BJ (cell line): ENCODE measurements at regions not wholly inside any gene's neighbourhood (a gene's known extent, or its start where the extent isn't known, plus 50 kb on each side); places are given as distances from the start of the nearest gene placed in this dataset.
"Not testable (repeated sequence)": the region's sequence is repeated elsewhere in the genome, so short reads cannot be mapped to it uniquely, and the experiment has no call there.

Experiments used
- CTCF ChIA-PET: fragments of 350-600 bp; formaldehyde crosslinking; extraction: SDS; loops from one replicate; lab custom pipeline; 2021; ENCODE audit warnings: antibody characterized with exemption, inconsistent platforms; lab: Yijun Ruan, JAX
- POLR2A ChIA-PET: fragments of 300-600 bp; sonication (Branson Sonifier 250); formaldehyde crosslinking; extraction: SDS; loops from one replicate; lab custom pipeline; 2021; ENCODE audit warnings: antibody characterized with exemption; lab: Charles Lee
- DNase-seq: peaks from one replicate; pipeline ENCODE4 v3.0.0-alpha.2; 2011; ENCODE audit warnings: low read depth
- H3K27me3 ChIP-seq: 2 replicates; pipeline ENCODE4 v1.6.0; 2011; ENCODE audit warnings: low read length; ENCODE audit not compliant: control insufficient read depth, insufficient read depth
- H3K36me3 ChIP-seq: 2 replicates; pipeline ENCODE4 v1.5.1; 2011; ENCODE audit warnings: low read length; ENCODE audit not compliant: control insufficient read depth, insufficient read depth
- H3K4me3 ChIP-seq: 2 replicates; pipeline ENCODE4 v1.5.1; 2011; ENCODE audit warnings: low read depth, mild to moderate bottlenecking, control low read depth, low read length
- CTCF ChIP-seq: IDR thresholded peaks from 2 replicates; pipeline ENCODE4 v1.5.1; 2011; ENCODE audit warnings: low read depth, mild to moderate bottlenecking, control low read depth, inconsistent platforms, low read length, moderate library complexity; ENCODE audit not compliant: insufficient read depth

GRCh38 chr4:116627545-116627944 lies 457.8 kb downstream of the TRAM1L1 start:
- no peaks in the 10 kb centered on the region for H3K27me3 ChIP-seq
- TF ChIP-seq CTCF = no peak
- no peak overlapping the region for H3K4me3 ChIP-seq
- no peak for DNase-seq
- ChIA-PET POLR2A (no interaction called here), CTCF (no interaction called here)
- H3K36me3 ChIP-seq = no peaks in the 10 kb centered on the region

- CTCF ChIA-PET, H3K36me3 ChIP-seq, H3K4me3 ChIP-seq, POLR2A ChIA-PET, H3K27me3 ChIP-seq, DNase-seq: not testable (repeated sequence)
Observed at GRCh38 chr4:116619508-116619907, 465.9 kb downstream of the TRAM1L1 start.

- no peak for TF ChIP-seq CTCF
- POLR2A ChIA-PET = no interaction called here
Observed at GRCh38 chr4:116618638-116619037, 466.7 kb downstream of the TRAM1L1 start.

GRCh38 chr4:116603096-116603495 lies 482.3 kb downstream of the TRAM1L1 start:
- H3K36me3 ChIP-seq = no peaks in the 10 kb centered on the region
- POLR2A ChIA-PET = no interaction called here
- no peaks in the 10 kb centered on the region for H3K27me3 ChIP-seq
- TF ChIP-seq CTCF = no peak
- H3K4me3 ChIP-seq = no peak overlapping the region
- CTCF ChIA-PET = no interaction called here
- no peak for DNase-seq

More at GRCh38 chr4:116618638-116619037, 466.7 kb downstream of the TRAM1L1 start:
- DNase-seq = no peak
- H3K36me3 ChIP-seq = no peaks in the 10 kb centered on the region
- no peaks in the 10 kb centered on the region for H3K27me3 ChIP-seq
- CTCF ChIA-PET = no interaction called here
- no peak overlapping the region for H3K4me3 ChIP-seq

- Histone ChIP-seq H3K36me3 (no peaks in the 10 kb centered on the region), H3K4me3 (no peak overlapping the region), H3K27me3 (no peaks in the 10 kb centered on the region)
- ChIA-PET POLR2A (no interaction called here), CTCF (no interaction called here)
- TF ChIP-seq CTCF = no peak
- no peak for DNase-seq
Observed at GRCh38 chr4:116599859-116600258, 485.5 kb downstream of the TRAM1L1 start.

GRCh38 chr4:116598980-116599789 lies 486.2 kb downstream of the TRAM1L1 start:
- CTCF ChIA-PET = no interaction called here
- no peak for DNase-seq

More at GRCh38 chr4:116598980-116599789, 486.2 kb downstream of the TRAM1L1 start:
- POLR2A ChIA-PET = no interaction called here
- no peaks in the 10 kb centered on the region for H3K27me3 ChIP-seq
- no peaks in the 10 kb centered on the region for H3K36me3 ChIP-seq
- no peak for TF ChIP-seq CTCF
- H3K4me3 ChIP-seq = no peak overlapping the region
